ENCODE measurements at regions not wholly inside any gene's neighbourhood (a gene's known extent, or its start where the extent isn't known, plus 50 kb on each side); places are given as distances from the start of the nearest gene placed in this dataset. TPM values are rescaled to one million over a fixed set of nuclear protein-coding genes. Genes with fewer than 3 reads are reported as not detected.
A peak's percentile ranks its signal among the peaks of the same experiment; 100 is the strongest.
"Not testable (repeated sequence)": the region's sequence is repeated elsewhere in the genome, so short reads cannot be mapped to it uniquely, and the experiment has no call there.

DNA sequence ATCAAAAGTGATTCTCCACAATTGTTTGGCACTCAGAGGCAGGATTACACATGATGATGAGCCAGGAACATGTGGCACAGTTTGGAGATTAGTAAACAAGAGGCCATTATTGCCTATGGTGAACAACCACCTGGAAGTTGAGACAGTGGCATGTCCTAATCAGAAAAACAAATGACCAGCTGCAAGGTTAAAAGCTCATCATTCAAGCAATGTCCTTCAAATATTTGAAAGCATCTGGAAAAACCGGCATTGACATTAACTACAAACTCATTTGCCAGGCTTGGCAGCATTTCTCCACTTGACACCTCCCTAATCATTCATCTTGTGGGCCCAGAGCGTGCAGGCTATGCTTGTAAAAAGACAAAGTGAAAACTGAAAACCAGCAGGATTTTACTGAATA lies 80.6 kb upstream of the MEGF10 start:
- FAIRE-seq (no peak), DNase-seq (ENCODE audit: low spot score in 2 of 2) (no peak)

DNA sequence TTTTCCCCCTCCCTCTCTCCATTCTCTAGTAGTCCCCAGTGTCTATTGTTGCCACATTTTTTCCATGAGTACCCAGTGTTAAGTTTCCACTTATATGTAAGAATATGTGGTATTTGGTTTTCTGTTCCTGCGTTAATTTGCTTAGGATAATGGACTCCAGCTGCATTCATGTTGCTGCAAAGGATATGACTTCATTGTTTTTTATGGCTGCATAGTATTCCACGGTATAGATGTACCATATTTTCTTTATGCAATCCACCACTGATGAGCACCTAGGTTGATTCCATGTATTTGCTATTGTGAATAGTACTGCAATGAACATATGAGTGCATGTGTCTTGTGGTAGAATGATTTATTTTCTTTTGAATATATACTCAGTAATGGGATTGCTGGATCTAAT lies 77.4 kb upstream of the MEGF10 start:
- no peak for FAIRE-seq
- DNase-seq (ENCODE audit: low spot score in 2 of 2): no peak

DNA sequence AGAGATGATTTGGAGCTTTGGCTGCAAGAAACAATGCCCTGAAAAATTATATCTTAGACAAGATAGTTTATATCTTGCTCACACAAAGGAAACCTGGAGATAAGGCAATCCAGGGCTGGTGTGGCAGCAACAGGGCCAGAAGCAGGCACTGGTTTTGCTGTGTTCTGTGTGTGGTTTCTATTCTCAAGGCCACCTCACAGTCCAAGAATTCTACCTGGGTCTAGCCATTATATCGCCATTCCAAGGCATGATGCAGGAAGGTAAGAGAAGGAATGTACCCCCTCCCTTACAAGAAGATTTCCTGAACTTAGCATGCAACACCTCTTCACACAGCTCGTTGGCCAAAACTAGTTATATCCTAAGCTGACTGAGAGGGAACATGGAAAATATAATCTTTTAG lies 74.5 kb upstream of the MEGF10 start:
- no peak for DNase-seq (ENCODE audit: low spot score in 2 of 2)
- FAIRE-seq: no peak

DNA sequence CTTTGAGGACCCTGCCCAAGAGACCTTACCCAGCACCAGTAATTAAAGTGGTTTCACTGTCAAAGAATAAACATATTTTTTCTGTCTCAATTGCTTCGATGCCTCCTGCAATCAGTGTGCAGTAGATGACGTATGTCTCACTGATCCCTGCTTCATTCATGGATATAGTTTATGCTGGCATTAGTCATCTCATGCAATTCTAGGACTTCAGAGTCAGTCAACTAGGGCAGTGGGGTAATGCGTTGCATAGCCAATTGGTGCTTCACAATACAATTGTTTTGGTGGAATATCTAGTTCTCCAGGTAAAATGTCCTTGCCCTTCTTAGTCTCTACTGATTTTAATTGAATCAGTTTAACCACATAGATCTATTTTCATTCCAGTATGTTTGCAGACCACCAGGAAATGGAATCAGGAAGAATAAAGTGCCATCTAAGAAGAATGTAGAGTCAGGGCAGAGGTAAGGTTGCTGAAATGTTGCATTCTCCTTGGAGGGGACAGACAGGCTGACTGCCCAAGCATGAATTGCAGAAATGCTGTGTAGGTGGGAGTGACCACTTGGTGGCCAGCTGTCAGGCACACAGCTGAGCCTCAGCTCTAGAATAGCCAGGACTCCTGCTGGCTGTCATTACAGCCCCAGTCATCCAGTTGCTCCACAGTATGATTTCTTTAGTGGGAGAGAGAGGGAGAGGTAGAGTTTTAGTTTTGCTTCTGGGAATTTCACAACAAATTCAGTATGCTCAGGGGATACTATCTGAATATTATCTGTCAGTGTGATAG lies 73.5 kb upstream of the MEGF10 start:
- no peak for DNase-seq (ENCODE audit: low spot score in 2 of 2)
- no peak for FAIRE-seq

DNA sequence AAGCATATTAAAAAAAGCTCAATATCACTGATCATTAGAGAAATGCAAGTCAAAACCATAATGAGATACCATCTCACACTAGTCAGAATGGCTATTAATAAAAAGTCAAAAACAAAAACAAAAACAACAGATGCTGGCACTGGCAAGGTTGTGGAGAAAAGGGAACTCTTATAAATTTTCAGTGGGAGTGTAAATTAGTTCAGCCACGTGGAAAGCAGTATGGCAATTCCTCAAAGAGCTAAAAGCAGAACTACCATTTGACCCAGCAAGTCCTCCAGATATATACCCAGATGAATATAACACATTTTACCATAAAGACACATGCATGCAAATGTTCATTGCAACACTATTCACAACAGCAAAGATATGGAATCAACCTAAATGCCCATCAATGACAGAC lies 68.7 kb upstream of the MEGF10 start:
- DNase-seq (ENCODE audit: low spot score in 2 of 2); FAIRE-seq: not testable (repeated sequence)

DNA sequence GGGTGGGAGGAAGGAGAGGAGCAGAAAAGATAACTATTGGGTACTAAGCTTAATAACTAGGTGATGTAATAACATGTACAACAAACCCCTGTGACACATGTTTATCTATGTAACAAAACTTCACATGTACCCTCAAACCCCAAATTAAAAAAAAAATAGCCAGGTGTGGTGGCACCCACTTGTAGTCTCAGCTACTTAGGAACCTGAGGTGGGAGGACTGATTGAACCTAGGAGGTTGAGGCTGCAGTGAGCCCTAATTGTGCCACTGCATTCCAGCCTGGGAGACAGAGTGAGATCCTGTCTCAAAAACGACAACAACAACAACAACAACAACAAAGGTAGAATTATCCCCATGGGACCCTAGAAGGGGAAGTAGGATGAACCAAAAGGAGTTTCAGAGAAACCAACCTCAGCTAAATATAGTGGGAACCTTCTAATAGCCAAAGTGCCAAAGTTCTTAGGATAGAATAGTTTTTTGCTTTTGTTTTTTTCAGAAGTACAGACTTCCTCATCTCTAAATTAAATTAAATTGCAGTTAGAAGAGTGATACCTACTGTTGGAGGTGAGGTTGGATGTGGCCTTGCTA lies 67.9 kb upstream of the MEGF10 start:
- not testable (repeated sequence) for FAIRE-seq; DNase-seq (ENCODE audit: low spot score in 2 of 2)

DNA sequence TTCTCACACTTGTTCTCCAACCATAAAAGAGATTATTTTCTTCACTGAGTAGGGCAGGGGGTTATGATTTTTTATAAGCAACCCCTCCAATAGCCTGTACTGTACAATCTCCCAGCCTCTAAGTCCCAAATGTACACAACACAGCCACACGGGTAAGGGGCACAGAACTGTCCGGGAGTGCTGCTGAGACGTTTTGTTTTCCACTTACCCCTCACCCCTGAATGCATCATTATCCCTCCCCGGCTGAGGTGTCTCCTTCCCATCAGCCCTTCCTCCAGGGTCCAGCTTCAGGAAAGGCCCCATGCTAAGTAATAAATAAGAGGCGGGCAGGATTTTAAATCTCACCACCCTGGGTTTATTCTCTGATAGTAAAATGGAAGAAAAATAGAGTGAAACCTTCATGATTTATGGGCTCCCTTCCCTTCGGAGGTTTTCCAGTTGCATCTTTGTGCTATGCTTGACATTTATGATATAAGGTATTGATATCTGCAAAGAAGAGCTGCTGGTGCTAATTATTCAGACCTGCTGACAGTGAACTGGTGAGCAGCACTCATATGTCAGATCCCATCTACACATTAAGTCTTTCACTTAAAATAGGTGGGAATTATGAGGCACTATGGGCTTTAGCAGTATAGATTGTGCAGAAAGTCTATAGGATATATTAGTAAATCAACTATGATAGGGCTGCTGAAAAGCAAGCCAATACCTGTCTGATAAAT lies 67.2 kb upstream of the MEGF10 start:
- no peak for FAIRE-seq
- no peak for DNase-seq (ENCODE audit: low spot score in 2 of 2)

DNA sequence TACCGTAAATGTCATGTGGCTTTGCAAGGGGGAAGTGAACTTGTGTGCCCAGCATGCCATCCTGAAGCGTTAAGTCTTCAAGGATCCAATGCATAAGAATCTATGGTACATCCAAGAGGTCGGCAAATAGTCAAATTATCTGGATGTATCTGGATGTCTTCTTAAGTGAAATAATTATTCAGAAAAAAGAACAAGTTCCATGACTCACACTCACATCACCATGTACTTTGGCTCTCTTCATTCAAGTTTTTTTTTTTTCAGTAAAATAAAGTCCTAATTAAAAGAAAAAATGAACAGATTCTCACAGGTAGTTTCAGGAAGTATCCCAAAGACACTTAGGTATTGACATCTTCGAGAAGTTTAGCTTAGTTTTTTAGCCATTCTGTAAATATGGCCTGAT lies 62.7 kb upstream of the MEGF10 start:
- DNase-seq (ENCODE audit: low spot score in 2 of 2) (no peak), FAIRE-seq (no peak)

DNA sequence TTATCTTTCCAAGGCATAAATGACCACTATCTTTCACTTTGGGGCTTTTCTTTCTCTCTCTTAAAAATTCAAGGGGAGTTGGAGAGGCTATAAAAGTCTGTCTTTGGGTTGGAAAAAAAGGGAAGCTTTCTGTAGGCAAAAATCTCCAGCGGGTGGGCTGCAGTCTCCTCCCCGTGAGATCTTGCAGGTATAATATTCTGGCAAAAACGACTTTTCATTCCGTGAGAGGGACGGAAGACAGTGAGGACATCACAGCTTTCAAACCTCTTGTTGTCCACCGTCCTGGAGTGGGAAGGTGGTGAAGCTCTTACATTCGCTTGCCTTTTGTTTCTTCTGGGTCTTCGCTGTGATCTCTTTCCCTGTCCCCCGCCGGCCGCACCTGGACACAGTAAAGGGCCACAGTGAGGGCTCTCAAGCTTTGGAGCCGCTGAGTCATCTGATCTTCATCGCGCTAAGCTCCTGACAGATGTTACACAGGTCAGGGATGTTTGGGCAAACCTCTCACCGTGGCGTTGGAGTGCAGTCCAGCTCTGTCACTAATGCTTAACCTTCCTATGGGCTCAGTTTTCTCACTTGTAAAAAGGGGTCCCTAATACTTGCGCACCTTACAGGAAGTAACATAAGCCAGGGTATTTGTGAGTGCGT lies 61.9 kb upstream of the MEGF10 start:
- FAIRE-seq (no peak), DNase-seq (ENCODE audit: low spot score in 2 of 2) (no peak)

DNA sequence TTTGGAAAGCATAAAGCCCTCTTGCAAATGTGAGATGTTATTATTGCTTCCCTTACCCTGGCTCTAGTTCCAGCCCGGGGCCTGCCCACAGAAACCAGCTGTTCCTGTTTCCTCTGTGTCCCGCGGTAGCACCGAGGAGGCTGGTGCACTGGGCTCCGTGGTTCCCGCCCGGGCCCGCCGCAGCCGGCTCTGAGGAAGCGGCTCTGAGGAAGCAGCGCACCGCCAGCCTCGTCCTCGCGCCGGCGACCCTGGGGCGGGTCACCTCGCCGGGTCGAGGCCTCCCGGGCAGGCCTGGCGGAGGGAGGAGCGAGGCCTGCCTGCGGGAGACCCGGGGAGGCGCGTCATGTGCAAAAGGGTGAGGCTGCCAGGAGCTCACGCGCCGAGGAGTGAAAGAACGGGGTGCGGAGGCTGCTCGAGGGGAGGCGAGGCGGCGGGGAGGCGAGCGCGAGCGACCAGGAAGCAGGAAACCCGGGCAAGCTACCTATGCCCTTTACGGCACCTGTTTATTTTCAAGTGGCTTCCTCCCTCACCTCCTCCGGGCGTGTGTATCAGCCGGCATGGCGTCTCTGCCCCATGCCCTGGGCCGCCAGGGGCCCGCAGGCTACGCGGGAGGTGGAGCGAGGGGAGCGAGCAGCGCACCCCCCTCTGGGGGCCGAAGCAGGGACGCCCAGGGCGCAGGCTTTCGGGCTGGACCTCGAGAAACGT lies 61.3 kb upstream of the MEGF10 start:
- DNase-seq (ENCODE audit: low spot score in 2 of 2): peak; percentile 40 to 55
- no peak for FAIRE-seq

DNA sequence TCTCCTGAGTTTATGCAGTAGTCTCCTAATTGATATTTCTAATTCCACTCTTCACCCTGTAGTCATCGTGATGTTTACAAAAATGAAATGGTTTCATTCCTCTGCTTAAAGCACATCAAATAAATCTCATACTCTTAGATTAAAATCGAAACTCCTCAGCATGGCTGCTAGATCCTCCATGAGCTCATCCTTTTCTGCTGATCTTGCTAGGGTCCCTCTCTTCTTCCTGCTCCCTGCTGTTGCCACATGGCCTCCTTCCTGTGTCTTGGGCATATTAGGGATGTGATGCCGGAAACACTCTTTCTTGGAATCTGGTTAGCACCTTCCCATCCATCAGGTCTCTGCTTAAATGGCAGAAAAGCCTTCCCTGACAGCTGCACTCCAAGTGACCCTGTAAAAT lies 59.5 kb upstream of the MEGF10 start:
- DNase-seq (ENCODE audit: low spot score in 2 of 2): no peak
- no peak for FAIRE-seq

DNA sequence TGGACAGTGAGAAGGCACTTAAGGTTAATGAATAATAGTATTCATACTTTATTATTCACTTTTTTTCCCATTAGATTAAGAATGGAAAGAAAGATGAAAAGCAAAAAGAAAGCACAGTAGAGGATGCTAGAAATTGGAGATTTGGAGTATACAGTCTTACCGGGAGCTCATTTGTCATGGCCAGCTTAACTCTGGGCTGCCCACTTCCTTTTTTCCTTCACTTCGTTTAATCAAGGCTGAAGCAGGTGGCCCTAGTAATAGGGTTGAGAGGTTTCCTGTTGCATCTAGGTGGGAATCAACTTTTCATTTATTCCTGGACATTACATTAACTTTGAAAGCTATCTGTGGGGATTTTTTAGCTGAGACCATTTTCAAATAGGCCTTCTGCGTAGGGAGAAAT lies 57.0 kb upstream of the MEGF10 start:
- FAIRE-seq (no peak), DNase-seq (ENCODE audit: low spot score in 2 of 2) (no peak)

DNA sequence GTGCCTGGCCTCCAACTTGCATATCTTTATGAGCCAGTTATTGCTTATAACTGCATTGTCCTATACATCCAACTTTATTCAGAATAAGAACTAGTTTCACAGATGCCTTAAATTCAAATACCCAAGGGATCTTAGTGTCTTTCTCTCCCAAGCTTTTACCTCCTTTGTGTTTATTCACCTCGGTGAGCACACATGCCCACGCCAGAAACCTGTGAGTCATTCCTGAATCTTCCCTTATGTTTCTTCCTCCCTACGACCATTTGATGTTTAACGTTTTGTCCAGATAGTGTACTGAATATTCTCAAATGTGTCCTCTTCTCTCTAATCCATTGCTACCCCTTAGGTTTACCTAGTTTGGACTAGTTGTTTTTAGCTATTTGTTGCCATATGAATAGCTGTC lies 55.5 kb upstream of the MEGF10 start:
- FAIRE-seq (no peak), DNase-seq (ENCODE audit: low spot score in 2 of 2) (no peak)

DNA sequence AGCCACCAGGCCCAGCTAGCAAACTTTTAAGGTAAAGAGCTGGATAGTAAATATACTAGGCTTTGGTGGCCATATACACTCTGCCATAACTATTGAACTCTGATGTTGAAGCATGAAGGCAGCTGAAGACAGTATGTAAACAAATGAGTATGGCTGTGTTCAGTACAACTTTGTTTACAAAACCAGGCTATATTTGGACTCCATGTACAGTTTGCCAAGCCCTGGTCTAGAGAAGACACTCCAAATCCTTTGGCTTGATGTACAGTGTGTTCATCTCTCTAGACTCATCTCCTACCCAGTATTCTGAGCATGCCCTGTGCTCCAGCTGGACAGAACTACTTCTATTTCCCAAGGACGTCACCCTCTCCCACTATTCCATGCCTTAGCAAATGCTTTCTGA lies 54.3 kb upstream of the MEGF10 start:
- FAIRE-seq (no peak), DNase-seq (ENCODE audit: low spot score in 2 of 2) (no peak)

Small RNA genes lying in the stretch of these regions (small RNA-seq; reads per million reads assigned to genes)
- gene AC011416.2 (not detected), gene MRPS5P3 (not detected)

All from frontal cortex (tissue), 4 donors.